ENCODE measurements at regions not wholly inside any gene's neighbourhood (a gene's known extent, or its start where the extent isn't known, plus 50 kb on each side); places are given as distances from the start of the nearest gene placed in this dataset.

- no peak for DNase-seq (ENCODE audit: low read depth, low spot score)
Measured at GRCh38 chr17:65444049-65444448, 117.4 kb downstream of the AXIN2 start.

- DNase-seq (ENCODE audit: low read depth, low spot score) = no peak
Measured at GRCh38 chr17:65442691-65443090, 118.8 kb downstream of the AXIN2 start.

- DNase-seq (ENCODE audit: low read depth, low spot score) = no peak
Measured at GRCh38 chr17:65442250-65442649, 119.2 kb downstream of the AXIN2 start.

GRCh38 chr17:65441053-65441605 is 120.3 kb downstream of the AXIN2 start:
- DNase-seq (ENCODE audit: low read depth, low spot score) = no peak

- peak; percentile 74 for DNase-seq (ENCODE audit: low read depth, low spot score)
Measured at GRCh38 chr17:65438708-65439294, 122.6 kb downstream of the AXIN2 start.

GRCh38 chr17:65438173-65438572 is 123.3 kb downstream of the AXIN2 start:
- no peak for DNase-seq (ENCODE audit: low read depth, low spot score)

- no peak for DNase-seq (ENCODE audit: low read depth, low spot score)
Measured at GRCh38 chr17:65436871-65437270, 124.6 kb downstream of the AXIN2 start.

- DNase-seq (ENCODE audit: low read depth, low spot score) = no peak
Measured at GRCh38 chr17:65434878-65435277, 126.6 kb downstream of the AXIN2 start.

GRCh38 chr17:65434251-65434650 is 127.2 kb downstream of the AXIN2 start:
- peak; percentile 30 for DNase-seq (ENCODE audit: low read depth, low spot score)

GRCh38 chr17:65433592-65433991 is 127.9 kb downstream of the AXIN2 start:
- no peak for DNase-seq (ENCODE audit: low read depth, low spot score)

- no peak for DNase-seq (ENCODE audit: low read depth, low spot score)
Measured at GRCh38 chr17:65433157-65433556, 128.3 kb downstream of the AXIN2 start.

- no peak for DNase-seq (ENCODE audit: low read depth, low spot score)
Measured at GRCh38 chr17:65431116-65431515, 130.3 kb downstream of the AXIN2 start.

GRCh38 chr17:65430209-65430833 is 131.1 kb downstream of the AXIN2 start:
- DNase-seq (ENCODE audit: low read depth, low spot score) = no peak

GRCh38 chr17:65423346-65424140 is 137.9 kb downstream of the AXIN2 start:
- no peak for DNase-seq (ENCODE audit: low read depth, low spot score)

GRCh38 chr17:65418622-65419021 is 142.8 kb downstream of the AXIN2 start:
- DNase-seq (ENCODE audit: low read depth, low spot score) = no peak

GRCh38 chr17:65417406-65418221 is 143.8 kb downstream of the AXIN2 start:
- no peak for DNase-seq (ENCODE audit: low read depth, low spot score)

- no peak for DNase-seq (ENCODE audit: low read depth, low spot score)
Measured at GRCh38 chr17:65415991-65416390, 145.5 kb downstream of the AXIN2 start.

- no peak for DNase-seq (ENCODE audit: low read depth, low spot score)
Measured at GRCh38 chr17:65413390-65413789, 148.1 kb downstream of the AXIN2 start.

- no peak for DNase-seq (ENCODE audit: low read depth, low spot score)
Measured at GRCh38 chr17:65409381-65409780, 152.1 kb downstream of the AXIN2 start.

GRCh38 chr17:65408050-65408449 is 153.4 kb downstream of the AXIN2 start:
- no peak for DNase-seq (ENCODE audit: low read depth, low spot score)

GRCh38 chr17:65407017-65407416 is 154.4 kb downstream of the AXIN2 start:
- no peak for DNase-seq (ENCODE audit: low read depth, low spot score)

GRCh38 chr17:65406552-65406951 is 154.9 kb downstream of the AXIN2 start:
- no peak for DNase-seq (ENCODE audit: low read depth, low spot score)
